Hypothalamus (tissue), 51 donors: ENCODE measurements at regions not wholly inside any gene's neighbourhood (a gene's known extent, or its start where the extent isn't known, plus 50 kb on each side); places are given as distances from the start of the nearest gene placed in this dataset.

Source experiments
- DNase-seq, 51 donors: peaks; one replicate each; lab custom pipeline; 2025; lab: John Stamatoyannopoulos, UW

- DNase-seq, result no peak
Observed at GRCh38 chr2:128560718-128561117, 242.1 kb upstream of the HS6ST1 start.

GRCh38 chr2:128562471-128563347 lies 244.0 kb upstream of the HS6ST1 start:
- DNase-seq, result peak in 4 of 51 donors; percentile 14 to 60 (median 22)

DNA sequence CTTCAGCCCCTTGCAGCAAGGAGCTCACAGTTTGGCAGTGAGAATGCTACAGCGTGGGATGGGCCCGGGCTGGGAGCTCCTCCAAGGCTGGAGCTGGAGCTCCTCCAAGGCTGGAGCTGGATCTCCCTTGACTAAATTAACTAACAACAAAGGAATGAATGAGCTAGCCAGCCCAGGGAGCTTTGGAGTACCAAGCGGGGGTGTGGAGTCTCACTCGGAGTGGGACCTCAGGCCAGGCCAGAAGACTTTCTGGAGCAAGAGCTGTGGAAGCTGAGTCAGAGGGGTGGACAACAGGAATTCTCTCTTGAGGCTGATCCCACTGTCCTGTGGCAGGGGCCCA lies 244.7 kb upstream of the HS6ST1 start:
- DNase-seq, result peak in 34 of 51 donors; percentile 10 to 86 (median 62)

DNA sequence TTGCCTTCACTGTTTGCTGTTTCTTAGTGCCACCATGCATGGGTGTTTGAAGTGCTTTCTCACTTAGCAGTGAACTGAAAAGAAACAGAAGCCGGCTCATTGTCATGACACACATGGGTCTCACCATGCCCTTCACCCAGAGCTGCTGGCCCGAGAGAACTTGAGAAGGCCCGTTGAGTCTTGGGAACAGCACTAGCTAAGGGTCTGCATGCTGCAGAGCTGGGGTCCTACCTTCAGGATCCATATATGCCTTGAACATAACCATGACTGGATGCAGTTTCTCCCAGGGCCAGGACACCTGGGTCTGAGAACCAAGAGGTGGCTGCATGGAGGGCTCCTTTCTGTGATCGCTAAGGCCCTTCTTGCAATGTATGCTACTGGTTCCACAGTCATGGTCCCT lies 245.5 kb upstream of the HS6ST1 start:
- no peak for DNase-seq

DNA sequence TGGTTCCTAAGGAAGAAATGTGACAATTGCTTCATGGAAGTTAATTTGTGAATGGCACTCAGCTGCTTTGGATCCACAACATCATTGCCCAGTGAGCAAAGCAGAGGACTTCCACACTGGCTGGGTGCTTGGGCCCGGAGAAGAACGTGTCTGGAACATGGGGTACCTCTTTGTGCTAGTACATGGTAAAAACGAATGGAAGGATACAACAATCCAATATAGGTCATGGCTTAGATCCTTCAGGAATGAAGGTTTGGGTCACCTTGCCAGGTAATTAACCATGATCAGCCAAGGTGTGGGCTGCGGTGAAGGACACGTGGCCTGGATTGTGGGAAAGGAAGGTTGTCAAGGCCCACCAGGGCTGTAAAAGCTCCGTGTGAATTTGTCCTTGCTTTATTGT lies 245.9 kb upstream of the HS6ST1 start:
- no peak for DNase-seq

- DNase-seq, result no peak
Observed at GRCh38 chr2:128565441-128565840, 246.8 kb upstream of the HS6ST1 start.

GRCh38 chr2:128566671-128567070 lies 248.0 kb upstream of the HS6ST1 start:
- DNase-seq, result no peak

DNA sequence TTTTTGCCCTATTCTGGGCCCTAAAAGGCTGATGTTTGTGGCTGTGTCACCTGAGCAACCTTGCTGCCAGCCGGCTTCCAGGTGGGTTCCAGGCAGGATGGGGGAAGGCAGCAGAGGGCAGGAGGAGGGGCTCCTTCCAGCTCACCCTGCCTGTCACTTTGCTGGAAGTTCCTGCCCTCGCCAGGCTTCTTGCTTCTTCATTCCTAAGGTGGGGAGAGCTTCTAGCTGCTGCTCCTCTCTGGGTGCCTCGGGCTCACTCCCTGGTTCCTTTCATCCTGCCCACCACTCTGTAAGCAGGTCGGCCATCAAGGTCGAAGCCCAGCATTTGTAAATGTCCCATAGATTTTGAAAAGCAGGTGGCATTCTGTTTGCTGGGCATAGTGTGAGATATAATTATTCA lies 249.4 kb upstream of the HS6ST1 start:
- DNase-seq, result no peak

DNA sequence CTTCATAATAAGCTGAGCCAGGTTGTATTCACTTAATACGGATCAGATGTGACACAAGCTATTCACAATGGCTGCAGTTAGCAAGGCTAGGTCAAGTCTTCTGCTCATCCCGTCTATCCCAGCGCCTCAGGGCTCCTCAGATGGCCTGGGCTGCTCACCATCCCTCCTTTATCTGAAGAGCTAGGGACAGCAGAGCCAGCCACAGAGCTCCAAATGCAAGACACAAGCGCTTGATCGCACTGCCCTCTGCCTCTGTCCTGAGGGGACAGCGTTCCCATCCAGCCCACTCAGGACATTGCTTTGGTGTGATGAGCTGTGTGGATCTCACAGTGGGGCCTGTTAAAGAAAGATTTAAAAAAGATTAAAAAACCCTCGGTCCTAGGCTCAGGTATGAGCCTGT lies 254.4 kb upstream of the HS6ST1 start:
- DNase-seq, result no peak

GRCh38 chr2:128573531-128573930 lies 254.9 kb upstream of the HS6ST1 start:
- no peak for DNase-seq

- peak in 7 of 51 donors; percentile 6 to 50 (median 21) for DNase-seq
Observed at GRCh38 chr2:128577141-128577930, 258.7 kb upstream of the HS6ST1 start.

DNA sequence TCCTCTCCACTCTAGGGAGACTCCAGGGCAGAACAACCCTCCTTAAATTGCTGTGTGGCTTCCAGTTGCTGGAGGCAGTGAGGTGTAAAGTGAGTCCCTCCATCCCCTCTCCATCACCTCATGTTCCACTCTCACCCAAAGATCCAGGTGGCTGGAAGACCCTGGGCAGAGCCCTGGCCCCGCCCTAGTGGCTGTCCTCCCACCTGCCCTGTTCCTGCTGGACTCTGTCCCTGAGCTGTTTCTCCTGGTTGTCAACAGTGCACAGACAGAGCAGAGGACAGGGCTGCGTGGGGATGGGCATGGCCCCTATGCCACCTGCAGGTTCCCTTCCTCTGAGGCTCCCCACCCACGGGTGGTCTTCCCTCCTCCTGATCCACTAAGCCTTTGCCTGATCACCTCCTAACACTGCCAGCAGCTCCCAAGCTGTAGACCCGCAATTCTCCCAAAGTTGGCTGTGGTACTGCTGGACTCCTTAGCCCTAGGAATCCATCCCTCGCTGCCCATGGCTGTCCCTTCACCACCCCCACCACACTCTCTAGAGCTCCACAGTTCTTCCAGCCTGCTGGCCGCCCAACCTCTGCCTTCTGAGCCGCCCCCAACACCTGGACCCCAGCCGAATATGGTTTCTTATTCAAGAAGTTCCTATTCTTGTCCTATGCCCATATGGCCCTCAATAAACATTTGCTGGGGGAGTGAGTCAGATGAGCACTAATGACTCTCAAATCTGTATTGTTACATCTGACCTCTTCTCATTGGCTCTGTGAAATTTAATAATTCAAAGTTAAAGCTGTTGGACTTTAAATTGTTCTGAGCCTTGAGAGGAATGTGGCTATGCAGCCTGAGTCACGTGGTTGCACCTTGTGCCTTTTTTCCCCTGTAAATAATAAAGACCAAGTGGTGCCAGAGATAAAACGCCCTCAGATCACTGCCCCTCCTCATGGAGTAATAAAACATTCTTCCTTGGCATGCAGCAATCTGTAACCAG lies 260.0 kb upstream of the HS6ST1 start:
- no peak for DNase-seq

DNA sequence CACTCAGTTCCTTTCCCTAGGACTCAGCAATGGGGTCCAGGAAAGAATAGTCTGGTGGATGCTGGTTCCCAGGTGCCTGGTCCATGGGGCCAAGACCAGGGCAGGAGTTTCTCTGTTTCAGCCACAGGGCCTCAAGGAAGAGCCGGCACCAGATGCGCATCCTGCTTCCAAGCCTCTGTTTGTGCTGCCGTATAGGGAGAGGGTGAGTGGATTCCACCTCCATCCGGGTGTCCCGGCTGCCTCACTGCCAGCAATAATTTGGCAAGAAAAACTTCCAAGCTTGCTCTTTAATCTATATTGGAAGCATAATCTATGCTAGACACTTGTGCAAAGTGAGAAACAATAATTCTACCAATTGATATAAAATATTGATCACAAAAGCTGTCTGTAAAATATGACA lies 261.2 kb upstream of the HS6ST1 start:
- DNase-seq, result no peak

DNA sequence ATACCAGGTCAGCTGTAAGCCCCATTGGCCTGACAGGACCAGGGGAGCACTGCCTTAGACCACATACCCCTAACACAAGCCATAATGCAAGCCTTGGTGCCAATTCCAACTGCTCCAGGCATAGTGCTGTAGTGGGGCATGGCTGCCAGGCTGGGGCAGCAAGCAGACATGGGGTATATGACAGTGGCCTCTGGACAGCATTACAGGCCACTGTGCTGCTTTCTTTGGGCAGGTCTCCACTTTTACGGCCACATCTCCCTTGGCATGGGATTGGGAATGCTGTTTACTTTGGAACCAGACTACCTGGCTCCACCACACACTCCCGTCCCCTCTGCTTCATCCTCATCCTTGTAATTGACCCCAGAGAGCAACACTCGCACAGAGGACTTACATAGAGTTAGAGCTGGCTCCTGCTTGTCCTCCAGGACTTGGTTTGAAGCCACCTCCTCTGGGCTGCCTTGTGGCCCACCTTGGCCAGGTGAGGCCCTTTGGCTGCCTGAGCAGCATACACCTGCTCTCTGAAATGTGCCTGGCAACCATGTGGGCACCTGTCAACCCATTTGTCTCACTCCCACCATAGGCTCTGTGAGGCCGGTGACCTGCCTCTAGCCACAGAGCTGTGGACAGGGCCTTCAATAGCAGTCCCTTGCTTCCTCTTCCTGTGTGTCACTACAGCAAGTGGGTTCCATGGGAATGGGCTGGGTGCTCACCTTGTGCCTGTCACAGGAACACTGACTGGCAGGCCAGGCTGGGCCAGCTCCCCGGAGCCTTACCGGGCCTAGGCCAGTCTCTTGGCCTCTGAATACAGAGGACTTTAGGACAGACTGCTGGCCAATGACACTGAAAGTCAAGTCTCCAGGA lies 262.6 kb upstream of the HS6ST1 start:
- no peak for DNase-seq

GRCh38 chr2:128581849-128582244 lies 263.2 kb upstream of the HS6ST1 start:
- no peak for DNase-seq

- DNase-seq, result no peak
Observed at GRCh38 chr2:128584296-128584890, 265.7 kb upstream of the HS6ST1 start.

- DNase-seq, result no peak
Observed at GRCh38 chr2:128585706-128586105, 267.0 kb upstream of the HS6ST1 start.

DNA sequence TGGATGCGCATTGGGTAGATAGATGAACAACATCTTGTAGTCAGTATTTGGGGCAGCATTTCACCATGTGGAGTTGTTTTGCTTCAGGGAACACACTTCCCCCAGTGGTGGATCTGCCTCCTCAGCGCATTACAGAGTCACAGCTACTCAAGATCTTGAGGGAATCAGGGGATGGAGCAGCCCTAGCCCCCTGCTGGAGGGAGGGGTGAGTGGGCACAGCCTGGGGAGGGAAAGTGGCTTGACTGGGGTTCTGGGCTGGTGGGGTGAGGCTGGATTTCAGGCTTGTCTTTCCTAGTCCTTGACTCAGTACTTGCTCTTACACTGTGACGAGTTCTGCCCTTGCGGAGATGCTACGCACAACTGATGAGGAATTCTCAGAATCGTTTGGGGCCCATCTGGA lies 271.0 kb upstream of the HS6ST1 start:
- DNase-seq, result no peak

DNA sequence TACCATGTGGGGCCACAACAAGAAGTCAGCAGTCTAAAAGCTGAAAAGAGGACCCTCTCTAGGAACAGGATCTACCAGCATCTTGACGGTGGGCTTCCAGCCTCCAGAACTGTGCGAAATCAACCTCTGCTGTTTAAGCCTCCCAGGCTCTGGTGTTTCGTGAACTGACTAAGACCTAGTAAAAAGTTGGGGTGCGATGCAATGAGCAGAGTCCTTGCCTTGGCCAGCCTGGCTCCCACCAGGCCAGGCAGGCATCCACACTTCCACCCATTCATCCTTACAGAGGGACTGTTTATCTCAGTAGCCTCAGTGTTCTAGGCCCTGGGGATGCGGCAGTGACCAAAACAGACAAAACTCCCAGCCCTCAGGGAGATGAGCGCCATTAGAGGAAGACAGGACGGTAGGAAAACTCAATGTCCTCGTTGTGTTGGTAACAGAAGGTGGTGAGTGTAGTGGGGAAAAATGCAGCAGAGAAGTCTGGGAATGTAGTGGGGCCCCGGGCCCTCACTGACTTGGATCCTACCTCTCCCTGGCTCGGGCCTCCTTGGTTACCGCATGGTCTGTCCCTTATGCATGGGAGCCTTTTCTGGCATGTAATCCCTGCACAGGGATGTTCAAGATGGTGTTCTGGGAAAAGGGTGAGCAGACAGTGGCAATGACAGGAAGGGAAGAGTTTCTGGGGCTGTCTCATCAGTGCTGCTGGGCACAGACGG lies 271.8 kb upstream of the HS6ST1 start:
- DNase-seq, result no peak
